Stimulated activated CD8-positive, alpha-beta memory T cell treated with anti-CD3 and anti-CD28 coated beads, Interleukin-4, amount 100 ng/mL, for 24 hours (primary cell): ENCODE measurements at regions not wholly inside any gene's neighbourhood (a gene's known extent, or its start where the extent isn't known, plus 50 kb on each side); places are given as distances from the start of the nearest gene placed in this dataset.

Experiments used
- DNase-seq: peaks from one replicate; pipeline ENCODE4 v3.0.0-alpha.2; 2020; ENCODE audit warnings: low read depth

DNA sequence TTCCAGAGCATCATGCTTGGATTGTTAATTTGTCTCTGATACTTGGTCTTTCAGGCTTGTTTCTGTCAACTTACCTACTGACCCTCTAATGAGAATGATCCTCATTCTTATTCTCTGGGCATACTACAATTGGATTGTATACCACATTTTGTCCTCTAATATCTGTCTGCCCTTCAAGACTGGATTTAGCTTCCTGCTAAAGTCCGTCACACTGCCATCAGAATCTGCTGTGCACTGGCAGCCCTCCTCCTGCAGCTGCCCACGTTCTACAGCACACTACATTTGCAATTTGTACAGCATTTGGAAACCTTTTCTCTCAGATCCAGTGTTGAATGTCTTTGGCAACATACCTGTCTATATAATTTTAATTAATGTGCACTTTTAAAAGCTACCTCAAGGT is 183.1 kb downstream of the ZNF330 start:
- no peak for DNase-seq

DNA sequence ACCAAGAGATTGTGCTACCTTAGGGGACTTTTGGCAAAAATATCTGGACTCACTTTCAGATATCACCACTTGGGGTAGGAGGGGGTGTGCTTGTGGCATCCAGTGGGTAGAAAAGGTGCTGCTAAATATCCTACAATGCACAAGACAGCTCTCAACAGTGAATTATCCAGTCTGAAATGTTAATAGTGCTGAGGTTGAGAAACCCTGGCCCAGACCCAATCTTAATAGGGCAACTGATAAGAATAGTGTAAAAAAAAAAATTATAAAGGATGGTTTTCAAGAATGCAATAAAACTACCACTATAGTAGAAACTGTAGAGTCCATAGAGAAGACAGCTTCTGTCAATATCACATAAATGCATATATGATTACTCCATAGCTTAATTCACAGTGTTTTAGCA is 185.5 kb downstream of the ZNF330 start:
- DNase-seq: no peak

DNA sequence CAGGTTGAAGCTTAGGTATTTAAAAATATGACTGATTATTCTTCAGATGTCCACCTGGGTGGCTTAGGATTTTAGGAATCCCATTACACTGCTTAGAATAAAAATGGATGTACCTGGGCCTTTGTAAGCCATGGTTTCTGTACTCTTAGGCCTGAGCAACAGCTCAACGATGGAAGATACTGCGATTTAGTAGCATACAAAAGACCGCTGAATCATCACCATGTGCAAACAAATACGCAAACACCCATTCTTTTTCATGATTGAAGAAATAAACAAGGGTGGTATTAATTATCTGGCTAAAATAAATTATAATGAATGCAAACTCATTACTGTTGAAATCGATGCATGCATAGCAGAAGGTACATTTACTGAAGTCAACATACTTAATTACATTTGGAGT is 188.9 kb downstream of the ZNF330 start:
- DNase-seq: no peak

DNA sequence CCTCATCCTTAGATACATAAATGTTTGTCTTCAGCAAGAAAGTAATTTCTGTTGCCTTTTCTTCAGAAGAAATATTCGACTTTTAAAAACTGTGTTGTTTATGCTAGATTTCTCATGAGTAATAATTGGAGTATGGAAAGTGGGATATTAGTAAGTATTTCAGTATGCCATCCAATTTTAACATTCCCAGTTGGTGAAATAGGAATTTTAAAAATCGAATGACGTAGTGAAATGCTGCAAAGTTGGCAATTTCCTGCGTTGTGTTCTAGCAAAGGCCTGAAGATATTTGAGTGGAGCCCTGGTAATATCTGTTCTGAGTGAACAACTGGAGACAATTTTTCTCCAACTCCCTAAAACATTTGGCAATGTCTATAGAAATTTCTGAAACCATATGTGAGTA is 190.1 kb downstream of the ZNF330 start:
- DNase-seq: no peak

DNA sequence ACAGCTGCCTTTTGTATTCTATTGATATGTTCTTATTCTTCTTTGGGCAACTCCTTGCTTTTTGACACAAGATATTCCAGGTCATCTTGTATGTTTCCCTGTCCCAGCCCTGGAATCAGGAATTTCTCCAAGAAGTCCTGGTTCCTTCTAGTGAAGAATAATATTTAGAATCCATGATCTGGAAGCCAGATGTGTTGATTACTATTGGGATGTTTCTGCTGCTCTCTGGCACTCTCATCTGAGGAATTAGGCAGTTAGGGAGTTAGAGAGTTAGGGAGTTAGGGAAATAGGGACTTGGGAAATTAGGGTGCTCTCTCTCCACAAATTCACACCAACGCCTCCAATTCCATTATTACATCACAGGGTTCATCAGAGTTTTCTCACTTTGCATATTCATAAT is 191.2 kb downstream of the ZNF330 start:
- DNase-seq: no peak

DNA sequence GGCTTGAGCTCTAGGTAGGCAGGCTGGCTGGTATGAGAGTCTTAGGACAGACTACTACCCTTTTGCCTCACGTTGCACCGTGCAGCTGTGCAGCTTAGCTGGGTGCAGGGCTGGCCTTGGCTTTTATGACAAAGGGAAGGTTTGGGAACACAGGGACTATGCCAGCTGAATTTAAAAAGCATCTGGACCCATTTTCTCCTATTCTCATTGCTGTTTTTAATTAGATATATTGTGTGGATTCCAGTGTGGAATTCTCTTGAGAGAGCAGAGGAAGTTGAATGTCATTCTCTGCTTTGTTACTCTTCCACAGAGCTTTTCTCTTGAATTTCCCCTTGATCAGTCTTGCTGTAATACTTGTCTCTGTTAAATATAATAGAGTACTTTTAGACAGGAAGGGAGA is 192.7 kb downstream of the ZNF330 start:
- DNase-seq: no peak

DNA sequence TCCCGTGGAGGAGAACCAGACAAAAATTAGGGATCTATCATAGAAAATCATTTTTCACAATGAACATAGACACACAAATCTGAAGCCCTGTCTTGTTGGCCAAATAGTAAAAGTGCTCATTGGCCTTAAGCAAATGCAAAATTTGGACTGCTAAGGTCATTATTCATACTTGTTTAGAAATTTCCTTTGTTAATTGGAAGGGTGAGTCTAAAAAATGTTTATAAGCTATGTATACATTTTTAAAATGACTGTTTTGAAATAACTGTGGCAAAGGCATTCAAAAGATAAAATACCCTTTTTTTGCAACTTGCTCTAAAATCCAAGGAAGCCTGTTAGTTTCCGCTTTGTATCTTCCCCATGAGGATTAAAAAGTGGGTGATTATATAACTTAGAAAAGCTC is 195.0 kb downstream of the ZNF330 start:
- DNase-seq: no peak

DNA sequence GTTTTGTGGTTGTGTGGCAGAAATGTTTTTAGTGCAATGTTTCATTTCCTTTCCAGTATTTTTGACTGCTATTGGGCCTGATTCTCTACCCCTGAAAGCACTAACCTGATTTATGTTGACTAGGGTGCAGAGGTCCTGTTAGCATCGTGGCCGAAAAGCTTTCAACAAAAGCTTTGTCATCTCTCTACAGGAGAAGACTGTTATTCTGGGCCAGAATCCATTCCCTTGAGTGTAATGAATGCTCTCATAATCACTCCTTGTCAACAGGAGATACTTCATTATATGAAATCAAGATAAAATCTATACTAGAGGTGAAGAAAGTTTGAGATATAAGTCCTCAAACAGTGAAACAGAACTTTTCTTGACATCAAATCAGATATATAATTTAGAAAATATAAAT is 195.5 kb downstream of the ZNF330 start:
- DNase-seq: no peak

DNA sequence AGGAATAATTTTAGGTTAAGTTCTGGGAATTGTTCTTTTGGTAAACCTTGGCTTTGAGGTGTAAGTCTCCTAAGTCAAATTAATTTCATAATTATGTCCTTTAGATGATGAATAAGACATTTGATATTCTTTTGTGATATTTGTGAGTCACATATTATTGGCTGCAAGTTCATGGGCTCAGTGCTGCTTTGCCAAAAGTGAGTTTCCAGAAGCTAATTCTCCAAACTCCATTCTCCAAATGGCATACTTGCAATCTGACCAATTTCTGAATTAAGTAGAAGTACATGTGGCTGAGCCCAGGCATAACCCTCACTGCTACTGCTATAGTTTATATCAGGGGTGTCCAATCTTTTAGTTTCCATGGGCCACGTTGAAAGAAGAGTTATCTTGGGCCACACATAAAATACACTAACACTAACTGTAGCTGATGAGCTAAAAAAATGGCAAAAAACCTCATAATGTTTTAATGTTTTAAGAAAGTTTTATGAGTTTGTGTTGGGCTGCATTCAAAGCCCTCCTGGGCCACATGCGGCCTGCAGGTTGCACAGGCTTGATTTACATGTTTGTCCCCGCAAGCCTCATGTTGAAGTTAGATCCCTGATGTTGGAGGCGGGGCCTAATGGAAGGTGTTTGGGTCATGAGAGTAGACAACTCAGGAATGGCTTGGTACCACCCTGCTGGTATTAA is 196.1 kb downstream of the ZNF330 start:
- no peak for DNase-seq

DNA sequence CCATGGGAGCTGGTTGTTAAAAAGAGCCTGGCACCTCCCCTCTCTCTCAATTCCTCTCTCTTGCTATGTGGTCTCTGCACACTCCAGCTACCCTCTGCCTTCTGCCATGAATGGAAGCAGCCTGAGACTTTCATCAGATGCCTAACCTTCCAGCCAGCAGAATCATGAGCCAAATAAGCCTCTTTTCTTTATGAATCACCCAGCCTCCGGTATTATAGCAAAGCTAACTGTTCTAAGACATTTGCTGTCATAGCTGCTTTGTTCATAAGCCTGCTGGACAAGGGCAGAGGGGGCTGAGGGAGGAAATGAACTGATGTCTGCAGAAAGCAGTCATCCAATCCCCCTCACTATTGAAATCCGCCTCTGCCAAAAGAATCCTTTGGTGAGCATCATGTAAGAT is 196.7 kb downstream of the ZNF330 start:
- DNase-seq: no peak

DNA sequence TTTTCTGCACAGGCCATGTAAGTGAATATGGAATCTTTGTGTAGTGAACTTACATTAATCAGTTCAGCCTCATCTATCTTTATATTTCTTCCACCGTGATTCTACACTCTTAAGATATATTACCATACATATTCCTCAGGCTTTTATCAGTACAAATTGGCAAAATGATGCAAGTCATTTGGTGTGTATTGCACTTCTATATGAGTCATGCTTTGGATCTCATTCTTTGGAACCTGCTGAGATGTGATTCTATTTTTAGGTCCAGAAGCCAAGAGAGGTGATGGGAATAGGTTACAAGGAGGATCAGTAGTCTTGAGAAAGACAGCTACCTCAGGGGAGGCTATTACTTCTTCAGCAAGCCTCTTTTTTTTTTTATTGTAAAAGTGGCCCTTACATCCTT is 204.4 kb downstream of the ZNF330 start:
- DNase-seq: no peak

DNA sequence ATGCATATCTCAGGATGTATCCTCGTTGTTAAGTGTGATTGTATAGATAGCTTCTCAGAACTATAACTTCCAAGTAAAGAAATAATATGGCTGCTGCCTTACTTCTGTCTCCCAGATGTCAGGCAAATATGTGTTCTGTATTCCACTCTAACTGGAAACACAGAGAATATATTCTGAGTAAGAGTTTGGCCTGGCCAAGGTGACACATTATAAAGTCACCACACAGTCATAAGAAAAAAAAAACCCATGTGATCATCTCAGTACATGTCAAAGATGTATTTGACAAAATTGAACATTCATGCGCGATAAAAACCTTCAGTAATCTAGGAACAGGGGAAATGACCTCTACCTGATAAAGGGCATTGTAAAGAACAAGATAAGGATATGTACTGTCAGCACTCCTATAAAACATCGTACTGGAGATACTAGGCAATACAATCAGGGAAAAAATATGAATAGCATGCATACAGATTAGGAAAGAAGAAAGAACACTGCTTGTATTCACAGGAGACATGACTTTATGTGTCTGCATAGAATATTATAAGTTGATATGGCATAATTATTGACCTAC is 207.1 kb downstream of the ZNF330 start:
- DNase-seq: no peak

DNA sequence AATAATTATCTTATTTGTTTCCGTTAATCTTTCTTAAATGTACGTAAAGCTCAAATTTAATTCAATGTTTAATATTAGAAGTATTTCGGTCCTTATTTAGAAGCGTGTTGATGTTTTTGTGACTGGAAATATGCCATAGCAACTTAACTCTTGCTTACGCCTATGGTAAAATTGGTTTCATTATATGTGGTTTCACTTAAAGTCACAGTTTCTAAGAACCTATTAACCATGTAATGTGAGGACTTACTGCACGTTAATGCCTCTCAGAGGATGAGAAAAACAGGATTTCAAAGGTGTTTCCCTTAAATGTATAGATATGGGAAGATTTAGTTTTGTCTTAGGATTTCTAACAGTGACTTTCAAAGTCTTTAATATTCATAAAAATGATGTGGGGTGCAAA is 206.4 kb upstream of the IL15 start:
- DNase-seq: no peak

DNA sequence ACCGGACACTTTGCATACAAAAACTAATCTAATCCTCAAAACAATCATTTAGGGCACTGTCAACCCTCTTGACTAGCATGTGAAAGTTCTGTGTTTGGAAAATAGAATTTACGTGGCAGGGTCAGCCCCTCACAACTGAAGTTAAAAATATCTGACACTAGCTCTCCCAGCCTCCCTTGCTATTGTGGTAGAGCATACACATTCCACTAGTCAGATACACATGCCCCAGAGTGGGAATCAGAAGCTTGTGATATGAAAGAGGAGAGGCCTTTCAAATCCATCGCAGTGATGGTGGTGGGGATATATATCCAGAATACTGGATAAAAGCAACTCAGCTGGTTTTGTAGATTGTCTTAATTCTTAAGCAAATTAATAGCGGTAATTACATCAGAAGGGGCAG is 205.7 kb upstream of the IL15 start:
- DNase-seq: no peak

DNA sequence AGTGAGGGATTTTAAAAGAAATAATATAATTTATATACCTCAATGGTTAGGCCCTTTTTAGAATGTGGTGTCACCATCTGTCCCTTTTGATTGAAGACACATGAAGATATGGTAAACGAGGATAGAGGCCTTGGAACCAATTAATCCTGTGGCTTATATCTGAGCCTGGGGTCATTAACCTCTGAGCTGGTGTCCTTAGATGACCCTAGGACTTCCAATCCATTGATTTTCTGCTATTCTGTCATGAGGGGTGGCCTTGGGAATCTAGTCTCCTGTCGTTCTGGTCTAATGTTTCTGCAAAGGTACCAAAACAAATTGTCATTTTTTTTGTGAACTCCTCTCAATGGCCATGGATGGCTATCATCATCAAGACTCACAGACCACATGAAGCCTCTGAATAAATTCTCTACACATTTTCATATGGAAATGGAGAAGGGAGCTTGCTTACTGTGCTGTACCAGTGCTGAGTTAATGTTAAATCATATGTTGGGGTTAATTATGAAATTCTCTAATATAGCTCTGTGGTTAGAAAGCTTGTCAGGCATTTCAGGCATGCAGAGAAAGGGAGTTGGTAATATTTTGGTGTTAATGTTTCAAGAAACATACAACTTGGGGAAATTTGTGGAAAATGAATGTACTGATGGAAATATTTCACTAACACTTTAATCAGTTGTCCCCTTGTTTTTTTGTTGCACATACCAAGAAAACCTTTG is 204.2 kb upstream of the IL15 start:
- no peak for DNase-seq

DNA sequence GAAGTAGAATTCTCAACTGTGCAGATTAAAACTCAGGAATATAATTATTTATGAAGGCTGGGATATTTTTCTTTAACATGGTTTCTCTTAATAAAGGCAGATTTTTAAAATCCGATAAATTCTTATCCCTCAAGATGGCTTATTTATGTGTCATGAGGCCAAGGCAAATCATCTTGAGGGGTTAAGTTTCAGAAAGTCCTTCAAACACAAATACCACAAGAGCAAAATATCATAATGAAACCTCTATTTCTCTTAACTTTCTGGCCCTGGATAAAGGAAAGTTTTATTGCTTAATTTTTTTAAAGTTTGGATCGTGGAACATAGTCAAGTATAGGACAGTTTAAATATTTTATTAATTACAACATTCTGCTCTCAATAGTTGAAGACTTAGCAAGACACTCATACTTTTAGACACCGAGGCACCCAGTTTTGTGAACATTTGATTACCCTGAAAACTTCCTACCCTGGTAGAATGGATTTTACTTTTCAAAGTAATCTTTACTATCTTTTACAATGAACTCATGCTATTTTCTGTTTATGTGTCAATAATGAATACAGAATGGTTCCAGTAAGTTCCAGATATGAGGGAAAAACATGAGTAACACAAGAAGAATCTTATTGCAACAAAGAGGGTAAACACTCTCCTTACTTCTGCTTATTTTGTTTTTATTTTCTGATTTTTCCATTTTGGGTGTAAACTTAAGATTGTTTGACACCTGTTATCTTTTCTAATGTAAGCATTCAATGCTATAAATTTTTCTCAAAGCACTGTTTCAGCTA is 200.7 kb upstream of the IL15 start:
- DNase-seq: no peak

DNA sequence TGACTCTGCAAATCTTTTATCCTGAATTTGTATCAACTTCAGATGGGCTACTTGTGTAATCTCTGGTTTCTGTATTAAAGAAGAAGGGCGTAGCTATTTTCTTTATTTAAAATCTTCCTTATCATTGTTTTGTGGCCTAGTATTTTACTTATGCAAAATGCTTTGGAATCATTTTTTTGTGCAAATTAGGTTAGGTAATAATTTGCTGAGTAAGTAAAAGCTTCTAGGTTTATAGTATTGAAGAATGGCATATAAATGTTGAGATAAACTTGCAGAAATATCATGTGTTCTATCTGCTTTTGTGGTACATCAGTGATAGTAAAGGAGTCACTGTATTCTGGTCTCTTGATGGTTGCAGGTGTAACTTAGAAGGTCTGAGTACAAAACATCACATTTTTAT is 197.2 kb upstream of the IL15 start:
- no peak for DNase-seq

DNA sequence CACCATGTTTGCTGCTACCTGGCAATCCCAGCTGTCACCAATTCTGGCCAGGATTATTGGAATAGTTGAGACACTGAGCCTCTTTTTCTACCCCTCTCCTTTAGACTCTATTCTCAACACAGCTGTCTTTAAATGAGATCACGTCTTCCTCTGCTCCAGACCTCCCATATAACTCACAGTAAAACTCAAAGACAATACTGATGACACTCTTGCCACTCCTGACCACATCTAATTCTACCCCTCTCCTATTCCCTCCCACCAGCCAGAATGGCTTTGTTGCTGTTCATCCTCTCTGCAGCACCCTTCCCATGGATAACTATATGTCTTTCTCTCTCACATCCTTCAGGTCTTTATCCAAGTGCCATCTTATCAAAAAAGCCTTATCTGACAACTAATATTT is 188.6 kb upstream of the IL15 start:
- no peak for DNase-seq

DNA sequence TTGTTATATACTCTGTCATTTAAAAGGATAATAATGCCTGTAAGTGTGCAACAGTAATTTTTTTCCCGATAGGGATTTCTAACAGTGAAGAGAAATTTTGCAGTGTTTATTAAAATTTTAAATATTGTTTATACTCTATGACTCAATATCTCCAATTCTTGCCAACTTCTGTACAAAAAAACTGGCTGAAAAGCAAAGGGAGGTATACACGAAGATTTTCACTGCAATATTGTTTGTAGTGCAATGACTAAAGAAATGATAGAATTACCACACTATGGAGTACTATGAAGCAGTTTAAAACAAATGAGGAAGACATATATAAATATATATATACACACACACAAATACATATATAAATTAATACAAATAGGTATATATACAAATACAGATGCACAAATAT is 187.9 kb upstream of the IL15 start:
- no peak for DNase-seq

DNA sequence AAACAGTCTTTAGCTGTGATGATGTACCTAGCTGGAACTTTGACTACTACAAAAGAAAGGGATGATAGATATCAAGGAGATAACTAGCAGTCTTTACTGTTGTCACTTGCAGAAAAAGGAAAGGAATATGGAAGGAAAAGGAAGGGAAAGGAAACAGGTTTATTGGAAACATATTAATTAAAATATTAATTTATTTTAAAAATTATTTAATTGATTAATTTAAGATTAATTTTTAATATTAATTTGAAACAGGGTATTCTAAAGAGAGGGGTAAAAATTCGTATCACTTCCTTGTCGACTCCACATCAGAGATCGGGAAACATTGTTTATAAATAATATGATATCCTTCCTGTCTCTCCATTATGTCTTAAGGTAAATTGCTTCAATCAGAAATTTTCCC is 186.5 kb upstream of the IL15 start:
- no peak for DNase-seq

DNA sequence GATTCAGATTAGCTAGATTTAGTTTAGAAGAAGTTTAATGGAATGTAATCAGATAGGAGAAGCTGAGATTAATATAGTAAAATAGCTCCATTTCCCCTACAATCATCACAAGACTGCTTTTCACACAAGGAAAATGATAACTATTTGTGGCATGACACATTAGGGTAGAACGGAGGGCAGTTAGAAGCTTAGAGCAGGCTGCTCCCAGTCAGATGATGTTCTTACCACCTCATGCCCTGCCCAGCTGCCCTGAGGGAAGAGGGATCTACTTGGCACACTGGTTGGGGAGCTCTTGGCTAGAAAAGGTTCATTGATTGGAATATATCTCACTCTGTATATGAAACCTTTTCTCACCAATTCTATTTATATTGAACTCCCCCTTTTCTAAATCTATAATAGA is 180.7 kb upstream of the IL15 start:
- DNase-seq: no peak

DNA sequence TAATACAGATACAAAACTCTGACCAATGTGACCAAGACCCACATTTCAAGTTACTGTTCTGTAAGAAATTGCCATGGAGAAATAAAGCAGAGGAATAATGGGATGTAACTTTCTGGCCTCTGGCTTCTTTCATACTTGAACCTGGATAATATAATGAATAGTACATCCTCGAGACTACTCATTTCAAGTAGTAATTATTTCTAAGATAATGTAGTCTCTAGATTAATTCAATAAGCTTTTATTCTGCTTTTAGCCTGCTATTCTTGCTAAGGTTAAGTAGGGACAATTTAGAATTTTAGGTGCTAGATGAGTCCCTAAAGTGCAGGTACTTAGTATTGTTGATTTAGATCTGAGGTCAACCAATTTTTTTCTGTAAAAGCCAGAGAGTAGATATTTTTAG is 178.7 kb upstream of the IL15 start:
- no peak for DNase-seq

DNA sequence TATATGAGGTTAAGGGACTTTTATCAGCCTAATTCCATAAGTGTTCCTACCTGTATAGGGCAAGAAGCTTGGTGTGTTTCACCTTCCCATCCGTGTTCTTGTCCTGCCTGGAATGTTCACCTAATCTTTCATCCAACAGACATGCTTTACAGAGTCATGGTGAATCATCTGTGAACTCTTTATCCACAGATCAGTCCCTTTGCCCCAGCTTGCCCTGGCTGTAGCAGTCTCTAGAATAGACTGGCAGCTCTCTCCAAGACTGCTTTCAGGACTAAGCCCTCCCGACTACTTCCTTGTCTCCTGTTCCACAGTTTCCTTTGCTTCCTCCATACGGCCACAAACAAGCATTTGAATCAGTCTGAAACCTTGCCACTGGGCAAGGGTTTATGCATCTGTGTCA is 177.9 kb upstream of the IL15 start:
- no peak for DNase-seq
